HG02759 (cell line): ENCODE measurements at regions not wholly inside any gene's neighbourhood (a gene's known extent, or its start where the extent isn't known, plus 50 kb on each side); places are given as distances from the start of the nearest gene placed in this dataset.

Experiments
- ATAC-seq: cut with Tn5 transposase; IDR thresholded peaks from one replicate; pipeline ENCODE4 v1.9.1; 2021; ENCODE audit warnings: mild to moderate bottlenecking, moderate library complexity; ENCODE audit not compliant: unreplicated experiment

GRCh38 chr7:109261781-109262180 lies 692.1 kb downstream of the DNAJB9 start:
- no peak for ATAC-seq

DNA sequence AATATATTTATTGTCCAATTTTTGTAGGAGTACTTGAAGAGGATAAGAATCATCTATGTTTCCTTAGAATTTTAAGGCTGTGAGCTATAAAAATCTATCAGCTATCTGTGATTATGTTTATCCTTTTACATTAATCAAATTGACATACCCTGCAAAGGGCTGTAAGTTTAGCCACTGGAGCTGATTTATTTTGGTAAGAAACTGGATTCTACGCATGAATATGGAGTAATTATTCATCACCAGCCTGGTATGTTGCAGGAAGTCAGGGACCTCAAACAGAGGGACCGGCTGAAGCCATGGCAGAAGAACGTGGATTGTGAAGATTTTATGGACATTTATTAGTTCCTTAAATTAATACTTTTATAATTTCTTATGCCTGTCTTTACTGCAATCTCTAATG lies 696.9 kb downstream of the DNAJB9 start:
- no peak for ATAC-seq

GRCh38 chr7:109276348-109276747 lies 706.7 kb downstream of the DNAJB9 start:
- ATAC-seq = no peak

GRCh38 chr7:109282726-109283125 lies 713.1 kb downstream of the DNAJB9 start:
- no peak for ATAC-seq

- ATAC-seq = no peak
Observed at GRCh38 chr7:109284943-109285342, 715.3 kb downstream of the DNAJB9 start.

DNA sequence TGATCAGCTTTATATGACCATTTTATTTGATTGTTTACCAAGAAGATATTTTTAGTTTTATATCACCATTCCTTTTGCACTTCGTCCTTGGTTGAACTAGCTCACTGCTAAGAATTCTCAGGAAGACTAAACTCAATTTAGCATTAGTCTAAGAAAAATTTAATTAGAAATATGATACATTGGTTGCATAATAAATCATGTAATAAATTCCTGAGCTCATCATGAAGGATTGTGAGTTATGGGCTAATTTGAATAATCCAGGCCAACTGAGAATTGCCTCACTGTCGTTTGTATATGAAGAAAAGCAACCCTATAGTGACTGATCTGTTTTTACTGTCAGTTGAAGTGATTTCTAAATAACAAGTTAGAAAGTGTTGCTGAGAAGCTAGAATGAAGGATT lies 725.5 kb downstream of the DNAJB9 start:
- no peak for ATAC-seq

DNA sequence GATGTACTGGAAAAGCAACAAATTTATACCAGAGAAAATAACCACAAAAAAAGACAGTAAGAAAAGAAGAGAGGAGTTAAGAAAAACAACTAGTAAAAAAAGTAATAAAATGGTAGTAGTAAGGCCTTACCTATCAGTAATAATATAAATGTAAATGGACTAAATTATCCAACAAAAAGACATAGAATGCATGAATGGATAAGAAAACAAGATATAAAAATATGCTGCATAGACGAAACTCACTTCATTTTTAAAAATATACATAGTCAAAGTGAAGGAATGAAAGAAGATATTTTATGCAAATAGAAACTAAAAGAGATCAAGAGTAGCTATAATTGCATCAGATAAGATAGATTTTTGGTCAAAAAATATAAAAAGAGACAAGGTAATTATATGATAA lies 739.1 kb downstream of the DNAJB9 start:
- ATAC-seq = no peak

- no peak for ATAC-seq
Observed at GRCh38 chr7:109309790-109310189, 740.1 kb downstream of the DNAJB9 start.

DNA sequence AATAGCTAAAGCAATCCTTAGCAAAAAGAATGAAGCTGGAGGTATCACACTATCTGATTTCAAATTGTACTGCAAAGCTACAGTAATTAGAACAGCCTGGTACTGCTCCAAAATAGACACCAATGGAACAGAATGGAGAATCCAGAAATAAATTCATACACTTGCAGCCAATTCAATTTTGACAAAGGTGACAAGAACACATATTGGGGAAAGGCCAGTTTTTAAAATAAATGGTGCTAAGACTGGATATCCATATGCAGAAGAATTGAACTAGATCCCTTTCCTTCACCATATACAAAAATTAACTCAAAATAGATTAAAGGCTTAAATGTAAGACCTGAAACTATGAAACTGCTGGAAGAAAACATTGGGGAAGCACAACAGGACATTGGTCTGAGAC lies 748.5 kb downstream of the DNAJB9 start:
- ATAC-seq = no peak

GRCh38 chr7:109322833-109323232 lies 753.2 kb downstream of the DNAJB9 start:
- peak; percentile 56 for ATAC-seq

GRCh38 chr7:109331423-109331822 lies 761.7 kb downstream of the DNAJB9 start:
- ATAC-seq = no peak

- ATAC-seq = no peak
Observed at GRCh38 chr7:109335951-109336350, 766.3 kb downstream of the DNAJB9 start.

GRCh38 chr7:109336531-109336930 lies 766.9 kb downstream of the DNAJB9 start:
- ATAC-seq = no peak

- no peak for ATAC-seq
Observed at GRCh38 chr7:109343678-109344077, 774.0 kb downstream of the DNAJB9 start.

GRCh38 chr7:109351493-109351892 lies 781.8 kb downstream of the DNAJB9 start:
- no peak for ATAC-seq

GRCh38 chr7:109354000-109354399 lies 784.3 kb downstream of the DNAJB9 start:
- ATAC-seq = no peak

GRCh38 chr7:109354552-109354951 lies 784.9 kb downstream of the DNAJB9 start:
- ATAC-seq = no peak

DNA sequence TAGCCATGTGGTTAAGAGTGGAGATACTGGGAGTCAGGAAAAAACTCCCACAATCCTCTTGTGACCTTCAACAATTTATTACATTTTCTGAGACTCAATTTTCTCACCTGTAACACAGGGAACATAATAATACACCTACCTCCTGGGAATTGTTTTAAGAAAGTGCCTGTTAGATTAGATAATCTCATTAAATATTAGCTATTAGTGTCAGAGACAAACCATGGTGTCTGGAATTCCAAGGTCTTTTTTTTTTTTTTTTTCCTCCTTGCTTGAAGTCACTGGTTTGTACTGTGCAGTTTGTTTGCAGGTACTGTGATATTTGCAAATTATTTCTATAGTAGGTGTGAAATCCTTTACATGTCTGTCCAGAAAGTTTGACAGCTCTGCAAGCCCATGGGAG lies 806.1 kb downstream of the DNAJB9 start:
- ATAC-seq = no peak

DNA sequence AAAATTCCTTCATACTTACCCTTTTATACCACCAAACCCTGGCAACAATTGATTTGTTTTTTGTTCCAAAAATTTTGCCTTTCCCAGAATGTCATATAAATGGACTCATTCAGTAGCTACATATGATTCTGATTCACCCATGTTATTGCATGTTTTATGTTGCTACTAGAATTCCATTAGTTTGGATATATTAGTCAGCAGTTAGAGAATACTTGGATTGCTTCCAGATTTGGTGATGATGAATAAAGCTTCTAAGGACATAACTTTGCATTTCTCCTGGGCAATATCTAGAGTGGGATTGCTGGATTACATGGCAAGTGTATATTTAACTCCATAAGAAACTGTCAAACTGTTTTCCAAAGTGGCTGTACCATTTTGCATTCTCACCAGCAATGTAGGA lies 806.9 kb downstream of the DNAJB9 start:
- no peak for ATAC-seq

DNA sequence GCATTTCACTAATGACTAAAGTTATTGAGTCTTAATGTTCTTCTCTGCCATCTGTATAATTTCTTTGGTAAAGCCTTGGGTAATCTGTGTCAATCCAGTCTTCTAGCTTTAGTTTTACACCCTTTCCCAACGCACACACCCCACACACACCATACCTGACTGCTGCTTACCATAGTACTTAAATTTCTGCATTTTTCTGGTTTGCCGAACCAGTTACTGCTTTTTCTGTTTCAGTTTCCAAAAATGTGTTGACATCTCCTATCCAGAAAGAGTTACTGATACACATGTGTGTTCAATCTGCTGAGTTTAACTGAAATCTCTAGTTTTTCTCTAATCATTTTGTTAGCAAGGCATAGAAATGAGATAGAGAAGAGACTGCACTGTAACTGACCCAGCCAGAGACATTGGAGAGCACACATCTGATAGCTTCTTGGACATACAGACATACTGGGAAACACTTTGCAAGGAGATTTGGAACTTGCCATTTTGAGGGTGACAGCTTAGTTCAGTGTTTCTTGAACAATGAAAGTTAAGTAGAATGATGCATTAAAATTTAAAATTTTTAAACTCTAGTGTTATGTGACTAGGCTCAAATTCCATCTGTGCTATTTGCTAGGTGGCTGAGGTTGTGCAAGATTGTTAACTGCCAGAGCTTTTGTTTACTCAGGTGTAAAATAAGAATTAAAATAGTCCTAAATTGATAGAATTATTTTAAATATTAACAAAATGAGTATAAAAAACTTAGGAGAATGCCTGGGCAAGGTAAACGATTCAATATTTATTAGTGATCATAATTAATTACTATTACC lies 807.6 kb downstream of the DNAJB9 start:
- ATAC-seq = no peak

DNA sequence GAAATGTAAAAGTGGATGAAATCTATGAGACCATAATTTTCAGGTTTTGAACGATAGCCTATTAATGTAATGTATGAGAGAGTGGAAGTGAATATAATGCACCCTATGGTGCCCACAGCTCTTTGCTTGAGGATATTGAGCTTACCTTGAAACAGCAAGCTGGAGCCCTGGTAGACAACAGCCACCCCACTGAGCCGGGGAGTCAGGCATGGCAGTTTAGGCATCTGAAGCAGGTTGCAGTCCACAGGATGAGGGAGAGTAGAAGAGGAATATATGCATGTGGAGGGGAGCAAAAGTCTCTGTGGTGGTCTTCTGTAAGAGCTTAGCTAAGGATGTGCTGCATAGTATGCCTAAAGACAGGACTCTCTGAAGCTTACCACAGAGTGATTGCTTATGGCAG lies 817.3 kb downstream of the DNAJB9 start:
- no peak for ATAC-seq

GRCh38 chr7:109387530-109387929 lies 817.9 kb downstream of the DNAJB9 start:
- no peak for ATAC-seq

GRCh38 chr7:109391240-109391639 lies 821.6 kb downstream of the DNAJB9 start:
- no peak for ATAC-seq
